Lower leg skin (tissue), 4 donors: ENCODE measurements at regions not wholly inside any gene's neighbourhood (a gene's known extent, or its start where the extent isn't known, plus 50 kb on each side); places are given as distances from the start of the nearest gene placed in this dataset.

ENCODE experiments used
- DNase-seq, 2 donors: peaks; one replicate each; pipeline ENCODE4 v3.0.0-alpha.2; 2019; ENCODE audit warnings: low spot score in 2 of 2
- H3K4me3 ChIP-seq: fragments of 200-600 bp; sonication (generic); 2 replicates; pipeline ENCODE4 v1.5.1; 2017; ENCODE audit warnings: mild to moderate bottlenecking, low read depth; ENCODE audit not compliant: poor library complexity, severe bottlenecking
- CTCF ChIP-seq, 3 donors: fragments of 450-650 bp; IDR thresholded peaks; one replicate each; pipeline ENCODE4 v1.5.1; 2016; ENCODE audit warnings: antibody characterized with exemption in 3 of 3, mild to moderate bottlenecking in 3 of 3, moderate library complexity in 2 of 3
- POLR2A ChIP-seq, 2 donors: fragments of 450-650 bp; IDR thresholded peaks; one replicate each; pipeline ENCODE4 v1.6.1; 2016 to 2017; ENCODE audit warnings: antibody characterized with exemption in 2 of 2, mild to moderate bottlenecking in 1 of 2, moderate library complexity in 1 of 2
- WGBS, 2 donors: methylation state at CpG; one replicate each; pipeline ENCODE4 v1.1.5; 2018; 5-methylcytosine and 5-hydroxymethylcytosine counted together
- intact Hi-C: fragments of 100-400 bp; cut with DNase I; formaldehyde crosslinking; loops from one replicate; pipeline ENCODE4 v1.15.0; 2023; ENCODE audit warnings: low total_unique reads

GRCh38 chr6:66949191-66949661, 1242.2 kb upstream of the EYS start:
- no peak for DNase-seq
- WGBS, 2 donors: 98 to 99% methylated on average over 15 to 31 of the region's 32 CpGs
- TF ChIP-seq CTCF (IDR thresholded peaks at IDR 0.05): no peak
- TF ChIP-seq POLR2A (IDR thresholded peaks at IDR 0.05): no peak
- no peak overlapping the region for H3K4me3 ChIP-seq
- intact Hi-C loops: no loop called here

GRCh38 chr6:66948106-66948505, 1241.1 kb upstream of the EYS start:
- H3K4me3 ChIP-seq: no peak overlapping the region
- DNase-seq: no peak
- WGBS, 2 donors: 0% methylated on average over 2 of the region's 2 CpGs
- intact Hi-C loops: no loop called here
- TF ChIP-seq CTCF (IDR thresholded peaks at IDR 0.05) (no peak), POLR2A (IDR thresholded peaks at IDR 0.05) (no peak)

GRCh38 chr6:66940003-66940402, 1233.0 kb upstream of the EYS start:
- DNase-seq: no peak
- TF ChIP-seq CTCF (IDR thresholded peaks at IDR 0.05) (no peak), POLR2A (IDR thresholded peaks at IDR 0.05) (no peak)
- no peak overlapping the region for H3K4me3 ChIP-seq
- intact Hi-C loops: no loop called here
- WGBS, 2 donors: 88 to 91% methylated on average over 2 of the region's 2 CpGs

GRCh38 chr6:66937180-66937579, 1230.2 kb upstream of the EYS start:
- no peak for DNase-seq
- no peak overlapping the region for H3K4me3 ChIP-seq
- intact Hi-C loops: no loop called here
- TF ChIP-seq CTCF (IDR thresholded peaks at IDR 0.05) (no peak), POLR2A (IDR thresholded peaks at IDR 0.05) (no peak)
- WGBS, 2 donors: 76 to 83% methylated on average over 3 of the region's 3 CpGs

GRCh38 chr6:66935612-66936011, 1228.6 kb upstream of the EYS start:
- TF ChIP-seq POLR2A (IDR thresholded peaks at IDR 0.05): no peak
- TF ChIP-seq CTCF (IDR thresholded peaks at IDR 0.05): no peak
- 67 to 78% methylated on average over 3 of the region's 3 CpGs for WGBS, 2 donors
- no peak overlapping the region for H3K4me3 ChIP-seq
- intact Hi-C loops: no loop called here
- DNase-seq: no peak

GRCh38 chr6:66931787-66932186, 1224.8 kb upstream of the EYS start:
- H3K4me3 ChIP-seq: no peak overlapping the region
- intact Hi-C loops: no loop called here
- DNase-seq: no peak
- TF ChIP-seq POLR2A (IDR thresholded peaks at IDR 0.05): no peak
- TF ChIP-seq CTCF (IDR thresholded peaks at IDR 0.05): no peak
- 74 to 79% methylated on average over 2 of the region's 2 CpGs for WGBS, 2 donors
